H1 (cell line): ENCODE measurements at regions not wholly inside any gene's neighbourhood (a gene's known extent, or its start where the extent isn't known, plus 50 kb on each side); places are given as distances from the start of the nearest gene placed in this dataset.

Source experiments
- CTCF ChIA-PET: fragments of 300-600 bp; sonication (Branson Sonifier 250); formaldehyde crosslinking; loops from one replicate; lab custom pipeline; 2021; ENCODE audit not compliant: partially characterized antibody; lab: Charles Lee
- POLR2A ChIA-PET: fragments of 300-600 bp; sonication (Branson Sonifier 250); formaldehyde crosslinking; loops from one replicate; lab custom pipeline; 2021; ENCODE audit warnings: inconsistent platforms; ENCODE audit not compliant: partially characterized antibody; lab: Charles Lee
- DNase-seq, 2 experiments: peaks; one replicate each; pipeline versions ENCODE4 v3.0.0 to v3.0.0-alpha.2; 2010 to 2022; ENCODE audit warnings: low spot score in 2 of 2, low read depth in 1 of 2, mixed read lengths in 1 of 2
- FAIRE-seq: peaks from 2 replicates; lab custom pipeline; 2011; peaks lifted over from hg19 to GRCh38; lab: Jason Lieb, UNC
- H2AFZ ChIP-seq: 2 replicates; pipeline ENCODE4 v1.8.1; 2012; ENCODE audit warnings: low read length, inconsistent platforms
- H2AK5ac ChIP-seq: 2 replicates; pipeline ENCODE4 v1.6.1; 2013; ENCODE audit warnings: low read depth, low read length
- H2BK120ac ChIP-seq: replicated peaks from 2 replicates; pipeline ENCODE3; 2013; ENCODE audit warnings: low read depth, low read length, inconsistent platforms
- H2BK12ac ChIP-seq: 2 replicates; pipeline ENCODE4 v1.6.1; 2013; ENCODE audit warnings: low read depth, low read length
- H2BK15ac ChIP-seq: 2 replicates; pipeline ENCODE4 v1.6.1; 2013; ENCODE audit warnings: low read length
- H2BK20ac ChIP-seq: 2 replicates; pipeline ENCODE4 v1.6.1; 2013; ENCODE audit warnings: low read length
- H2BK5ac ChIP-seq: 2 replicates; pipeline ENCODE4 v1.6.1; 2013; ENCODE audit warnings: low read depth, low read length
- H3K14ac ChIP-seq: 2 replicates; pipeline ENCODE4 v1.6.1; 2013; ENCODE audit warnings: inconsistent platforms; ENCODE audit not compliant: insufficient read length
- H3K18ac ChIP-seq: 2 replicates; pipeline ENCODE4 v1.6.1; 2013; ENCODE audit warnings: low read length; ENCODE audit errors: extremely low read depth
- H3K23ac ChIP-seq: 2 replicates; pipeline ENCODE4 v1.6.1; 2013; ENCODE audit warnings: inconsistent platforms; ENCODE audit not compliant: insufficient read length
- H3K23me2 ChIP-seq: 2 replicates; pipeline ENCODE4 v1.6.1; 2013; ENCODE audit warnings: low read depth, low read length
- H3K27ac ChIP-seq: 2 replicates; pipeline ENCODE4 v1.6.1; 2011; ENCODE audit warnings: low read depth, low read length, inconsistent platforms
- H3K27me3 ChIP-seq, 4 experiments: replicated peaks in 1 of 4; 1 replicate in 1 of 4; 2 replicates in 3 of 4; pipeline versions ENCODE4 v1.6.1 to v1.8.1; 2011 to 2013; ENCODE audit warnings: low read length in 3 of 4, mild to moderate bottlenecking in 3 of 4, inconsistent platforms in 2 of 4, mixed read lengths in 2 of 4, moderate library complexity in 1 of 4; ENCODE audit not compliant: control insufficient read depth in 3 of 4, insufficient read depth in 3 of 4; ENCODE audit errors: extremely low read depth in 1 of 4
- H3K36me3 ChIP-seq, 4 experiments: 2 replicates each; pipeline versions ENCODE4 v1.6.1 to v1.8.1; 2011 to 2013; ENCODE audit warnings: mild to moderate bottlenecking in 4 of 4, low read length in 3 of 4, moderate library complexity in 2 of 4, control low read depth in 1 of 4, inconsistent platforms in 1 of 4; ENCODE audit not compliant: insufficient read depth in 4 of 4, control insufficient read depth in 2 of 4
- H3K4ac ChIP-seq: replicated peaks from 2 replicates; pipeline ENCODE3; 2013; ENCODE audit warnings: low read length, low read depth, mixed read lengths, inconsistent platforms; ENCODE audit not compliant: insufficient read length
- H3K4me1 ChIP-seq, 4 experiments: replicated peaks in 1 of 4; 1 replicate in 1 of 4; 2 replicates in 3 of 4; pipeline versions ENCODE4 v1.6.1 to v1.8.1; 2011 to 2013; ENCODE audit warnings: low read length in 3 of 4, inconsistent platforms in 2 of 4, mixed read lengths in 1 of 4; ENCODE audit not compliant: insufficient read depth in 4 of 4, control insufficient read depth in 3 of 4
- H3K4me2 ChIP-seq, 2 experiments: 2 replicates each; pipeline versions ENCODE4 v1.6.1 to v1.8.1; 2011 to 2013; ENCODE audit warnings: low read depth in 2 of 2, low read length in 2 of 2, control low read depth in 1 of 2, inconsistent platforms in 1 of 2, mild to moderate bottlenecking in 1 of 2; ENCODE audit not compliant: insufficient read depth in 1 of 2
- H3K4me3 ChIP-seq, 4 experiments: fragments of 200-600, 300-600 bp in 1 of 4; sonication (generic), shearing (Covaris generic), sonication (Bioruptor Twin) in 1 of 4; 2 replicates each; pipeline versions ENCODE4 v1.5.1 to v1.8.1; 2011 to 2016; ENCODE audit warnings: low read length in 4 of 4, low read depth in 3 of 4, control low read depth in 2 of 4, inconsistent platforms in 2 of 4, mild to moderate bottlenecking in 2 of 4, mixed read lengths in 1 of 4, moderate library complexity in 1 of 4; ENCODE audit not compliant: insufficient read depth in 2 of 4; ENCODE audit errors: extremely low read depth in 1 of 4
- H3K56ac ChIP-seq: replicated peaks from 2 replicates; pipeline ENCODE3; 2013; ENCODE audit warnings: low read depth, mild to moderate bottlenecking, mixed read lengths, low read length, inconsistent platforms; ENCODE audit not compliant: insufficient read length
- H3K79me1 ChIP-seq: 2 replicates; pipeline ENCODE4 v1.6.1; 2013; ENCODE audit warnings: low read depth, low read length, control low read depth
- H3K79me2 ChIP-seq, 2 experiments: 2 replicates each; pipeline versions ENCODE4 v1.6.1 to v1.8.1; 2012 to 2013; ENCODE audit warnings: low read length in 2 of 2, mild to moderate bottlenecking in 2 of 2, inconsistent platforms in 1 of 2; ENCODE audit not compliant: insufficient read depth in 2 of 2, control insufficient read depth in 1 of 2
- H3K9ac ChIP-seq, 4 experiments: replicated peaks in 1 of 4; 1 replicate in 1 of 4; 2 replicates in 3 of 4; pipeline versions ENCODE4 v1.6.1 to v1.8.1; 2011 to 2013; ENCODE audit warnings: low read depth in 3 of 4, low read length in 3 of 4, control low read depth in 2 of 4, mild to moderate bottlenecking in 2 of 4, moderate library complexity in 2 of 4, inconsistent platforms in 1 of 4; ENCODE audit errors: extremely low read depth in 1 of 4
- H3K9me3 ChIP-seq, 2 experiments: 2 replicates each; pipeline versions ENCODE4 v1.6.1 to v1.8.1; 2012 to 2013; ENCODE audit warnings: mild to moderate bottlenecking in 2 of 2, moderate library complexity in 2 of 2, control low read depth in 1 of 2, inconsistent platforms in 1 of 2, low read depth in 1 of 2, low read length in 1 of 2, mixed read lengths in 1 of 2; ENCODE audit not compliant: insufficient read depth in 2 of 2
- H4K20me1 ChIP-seq, 2 experiments: replicated peaks in 1 of 2; 2 replicates each; pipeline versions ENCODE3 to v1.8.1; 2011 to 2013; ENCODE audit warnings: inconsistent platforms in 2 of 2, low read length in 2 of 2, mild to moderate bottlenecking in 1 of 2; ENCODE audit not compliant: insufficient read depth in 2 of 2, control insufficient read depth in 1 of 2
- H4K5ac ChIP-seq: 2 replicates; pipeline ENCODE4 v1.6.1; 2013; ENCODE audit warnings: low read length, low read depth, mixed read lengths, inconsistent platforms; ENCODE audit not compliant: insufficient read length
- H4K8ac ChIP-seq: 2 replicates; pipeline ENCODE4 v1.8.0; 2013; ENCODE audit warnings: mild to moderate bottlenecking, moderate library complexity, low read length, inconsistent platforms; ENCODE audit not compliant: insufficient read depth; ENCODE audit errors: extremely low read depth
- H4K91ac ChIP-seq: replicated peaks from 2 replicates; pipeline ENCODE3; 2013; ENCODE audit warnings: low read length, mixed read lengths, inconsistent platforms; ENCODE audit not compliant: insufficient read length
- ATF2 ChIP-seq: IDR thresholded peaks from 2 replicates; pipeline ENCODE4 v1.6.1; 2012; ENCODE audit warnings: low read length, inconsistent platforms
- CBX8 ChIP-seq: fragments of 300-800, 300-1000 bp; sonication (generic); IDR thresholded peaks from 2 replicates; pipeline ENCODE4 v1.7.1; 2016; ENCODE audit warnings: low read depth, low read length, borderline replicate concordance
- CEBPB ChIP-seq: IDR thresholded peaks from 2 replicates; pipeline ENCODE4 v1.6.1; 2012; ENCODE audit warnings: low read depth, low read length
- E2F6 ChIP-seq: IDR thresholded peaks from 2 replicates; pipeline ENCODE4 v1.6.1; 2012; ENCODE audit warnings: inconsistent platforms
- EGR1 ChIP-seq: IDR thresholded peaks from 2 replicates; pipeline ENCODE4 v1.6.1; 2011; ENCODE audit warnings: low read depth, low read length, borderline replicate concordance
- HDAC2 ChIP-seq, 2 experiments: fragments of 300-600 bp in 1 of 2; sonication (generic) in 1 of 2; IDR thresholded peaks; 2 replicates each; pipeline ENCODE4 v1.6.1; 2011 to 2012; ENCODE audit warnings: low read depth in 2 of 2, low read length in 2 of 2, mild to moderate bottlenecking in 2 of 2, moderate library complexity in 2 of 2, borderline replicate concordance in 1 of 2, inconsistent platforms in 1 of 2
- KDM4A ChIP-seq: IDR thresholded peaks from one replicate; pipeline ENCODE4 v1.7.1; 2012; ENCODE audit warnings: low read depth, mild to moderate bottlenecking, moderate library complexity, low read length, inconsistent platforms; ENCODE audit not compliant: severe bottlenecking
- KDM5A ChIP-seq: fragments of 200-600 bp; IDR thresholded peaks from 2 replicates; pipeline ENCODE4 v1.7.1; 2012; ENCODE audit warnings: mild to moderate bottlenecking, low read length, inconsistent platforms, mixed read lengths
- POLR2AphosphoS5 ChIP-seq: IDR thresholded peaks from 2 replicates; pipeline ENCODE4 v1.6.1; 2011; ENCODE audit warnings: low read depth, low read length
- RFX5 ChIP-seq: IDR thresholded peaks from 2 replicates; pipeline ENCODE4 v1.6.1; 2011; ENCODE audit warnings: low read depth, low read length, improper control_type of control experiment, borderline replicate concordance
- TEAD4 ChIP-seq: IDR thresholded peaks from 2 replicates; pipeline ENCODE4 v1.6.1; 2012; ENCODE audit warnings: low read depth, low read length, inconsistent platforms, mixed read lengths
- ZNF274 ChIP-seq: IDR thresholded peaks from 2 replicates; pipeline ENCODE4 v1.7.0; 2012; ENCODE audit warnings: low read length, borderline replicate concordance; ENCODE audit errors: extremely low read depth
- WGBS, 2 experiments: shearing (Covaris generic) in 1 of 2; methylation state at CpG; one replicate each; pipeline versions ENCODE4 v1.1.6 to v1.1.7; 2013 to 2015; ENCODE audit warnings: low lambda C conversion rate in 2 of 2, mixed read lengths in 2 of 2, inconsistent platforms in 1 of 2, low coverage in 1 of 2, missing lambda C conversion rate in 1 of 2; ENCODE audit not compliant: insufficient replicate concordance in 2 of 2, insufficient coverage in 1 of 2, insufficient read length in 1 of 2; ENCODE audit errors: extremely low coverage in 1 of 2, missing lambda C conversion rate in 1 of 2; 5-methylcytosine and 5-hydroxymethylcytosine counted together

- TF ChIP-seq EGR1 (no peak), KDM4A (no peak), HDAC2 (IDR thresholded peaks at IDR 0.05; ENCODE audit: borderline replicate concordance in 1 of 2, low read depth in 2 of 2, low read length in 2 of 2) (no peak), KDM5A (no peak), ATF2 (no peak), TEAD4 (no peak), E2F6 (no peak), ZNF274 (no peak), CBX8 (no peak), CEBPB (no peak), POLR2AphosphoS5 (no peak), RFX5 (no peak)
- Histone ChIP-seq H3K9ac (no peak overlapping the region), H2AFZ (no peak overlapping the region), H3K14ac (no peak overlapping the region), H4K20me1 (no peaks in the 10 kb centered on the region), H4K5ac (no peak overlapping the region), H3K4ac (no peak overlapping the region), H3K4me3 (no peak overlapping the region), H3K27ac (no peak overlapping the region), H2BK5ac (no peak overlapping the region), H3K56ac (no peak overlapping the region), H2AK5ac (no peak overlapping the region), H2BK20ac (no peak overlapping the region), H3K9me3 (no peaks in the 10 kb centered on the region), H2BK12ac (no peak overlapping the region), H4K8ac (no peak overlapping the region), H3K79me2 (no peaks in the 10 kb centered on the region), H3K36me3 (no peaks in the 10 kb centered on the region), H3K23ac (no peak overlapping the region), H3K18ac (no peak overlapping the region), H3K79me1 (no peaks in the 10 kb centered on the region), H3K23me2 (no peaks in the 10 kb centered on the region), H3K4me2 (no peak overlapping the region), H2BK15ac (no peak overlapping the region), H3K4me1 (peaks cover 0 to 13% (median 2%) of the 10 kb centered on the region in 4 experiments; a peak in 1 of 7 replicates), H4K91ac (no peak overlapping the region), H2BK120ac (no peak overlapping the region), H3K27me3 (no peaks in the 10 kb centered on the region)
- CTCF ChIA-PET, result interaction anchor here (0.6 to 1.4 kb wide), 4 partner anchors 19 to 110 kb away, joined by 3 to 4 read pairs (median 3); no protein-coding TSS in a partner anchor
- POLR2A ChIA-PET, result no interaction called here
- DNase-seq (no peak), FAIRE-seq (no peak)
- 56% methylated on average over 3 of the region's 3 CpGs; no CpG with 5 or more reads in 1 of the 2 experiments for WGBS, 2 experiments
These were observed 135.3 kb downstream of the LINC00237 start for GRCh38 chr20:20970841-20971240.
